SU-DHL-6 (cell line): ENCODE measurements at regions not wholly inside any gene's neighbourhood (a gene's known extent, or its start where the extent isn't known, plus 50 kb on each side); places are given as distances from the start of the nearest gene placed in this dataset.

Experiments used
- H2AFZ ChIP-seq: fragments of 200-600 bp; sonication (generic); 2 replicates; pipeline ENCODE4 v1.6.1; 2014; ENCODE audit warnings: low read depth, mild to moderate bottlenecking, moderate library complexity, mixed read lengths, antibody characterized with exemption, low read length; ENCODE audit not compliant: severe bottlenecking
- H3F3A ChIP-seq: fragments of 200-600 bp; shearing (Covaris generic); 2 replicates; pipeline ENCODE4 v1.6.0; 2016; ENCODE audit warnings: antibody characterized with exemption, mild to moderate bottlenecking; ENCODE audit not compliant: insufficient read depth
- H3K27ac ChIP-seq: fragments of 200-600 bp; sonication (generic); 2 replicates; pipeline ENCODE4 v1.5.1; 2016; ENCODE audit warnings: low read depth, mild to moderate bottlenecking, low read length, moderate library complexity, mixed read lengths
- H3K27me3 ChIP-seq: fragments of 200-600 bp; sonication (generic), shearing (Covaris generic); 2 replicates; pipeline ENCODE4 v1.6.0; 2014; ENCODE audit warnings: mild to moderate bottlenecking, low read length
- H3K36me3 ChIP-seq: fragments of 200-600 bp; sonication (generic); 2 replicates; pipeline ENCODE4 v1.6.1; 2014; ENCODE audit warnings: mild to moderate bottlenecking, low read length, mixed read lengths
- H3K4me2 ChIP-seq: fragments of 300-600, 200-600 bp; shearing (Covaris generic), sonication (generic); 2 replicates; pipeline ENCODE4 v1.6.0; 2014; ENCODE audit warnings: low read length, low read depth, mild to moderate bottlenecking; ENCODE audit not compliant: poor library complexity, severe bottlenecking
- H3K4me3 ChIP-seq: fragments of 200-600 bp; sonication (generic); 2 replicates; pipeline ENCODE4 v1.5.1; 2014; ENCODE audit warnings: antibody characterized with exemption, low read length, mild to moderate bottlenecking, mixed read lengths; ENCODE audit not compliant: insufficient read depth, poor library complexity, severe bottlenecking
- H3K79me2 ChIP-seq: fragments of 200-600 bp; sonication (generic); 2 replicates; pipeline ENCODE4 v1.6.1; 2014; ENCODE audit warnings: mild to moderate bottlenecking, low read length, moderate library complexity; ENCODE audit not compliant: insufficient read depth
- H3K9ac ChIP-seq: fragments of 200-600 bp; sonication (generic); 2 replicates; pipeline ENCODE4 v1.7.0; 2014; ENCODE audit warnings: mild to moderate bottlenecking, low read length
- H3K9me2 ChIP-seq: fragments of 200-600 bp; sonication (generic); replicated peaks from 2 replicates; pipeline ENCODE4 v1.6.1; 2014; ENCODE audit warnings: low read length; ENCODE audit not compliant: insufficient read depth
- H3K9me3 ChIP-seq: fragments of 200-600 bp; sonication (generic); 2 replicates; pipeline ENCODE4 v1.6.1; 2014; ENCODE audit warnings: low read length, mixed read lengths; ENCODE audit not compliant: insufficient read depth
- H4K20me1 ChIP-seq: fragments of 200-600 bp; sonication (generic); 2 replicates; pipeline ENCODE4 v1.6.1; 2014; ENCODE audit warnings: low read depth, mild to moderate bottlenecking, antibody characterized with exemption, low read length, moderate library complexity, mixed read lengths
- EZH2phosphoT487 ChIP-seq: fragments of 200-600 bp; sonication (generic), shearing (Covaris generic); conservative IDR thresholded peaks from 2 replicates; pipeline ENCODE4 v1.6.1; 2018; ENCODE audit warnings: mild to moderate bottlenecking, antibody characterized with exemption, low read length, moderate library complexity, mixed read lengths
- TF ChIP-seq, protein P1 (sequence below): fragments of 200-600 bp; sonication (generic); IDR thresholded peaks from one replicate; pipeline ENCODE4 v1.5.1; 2017; ENCODE audit warnings: antibody characterized with exemption, mild to moderate bottlenecking, low read length, moderate library complexity; ENCODE audit not compliant: insufficient read depth, poor library complexity, severe bottlenecking

DNA sequence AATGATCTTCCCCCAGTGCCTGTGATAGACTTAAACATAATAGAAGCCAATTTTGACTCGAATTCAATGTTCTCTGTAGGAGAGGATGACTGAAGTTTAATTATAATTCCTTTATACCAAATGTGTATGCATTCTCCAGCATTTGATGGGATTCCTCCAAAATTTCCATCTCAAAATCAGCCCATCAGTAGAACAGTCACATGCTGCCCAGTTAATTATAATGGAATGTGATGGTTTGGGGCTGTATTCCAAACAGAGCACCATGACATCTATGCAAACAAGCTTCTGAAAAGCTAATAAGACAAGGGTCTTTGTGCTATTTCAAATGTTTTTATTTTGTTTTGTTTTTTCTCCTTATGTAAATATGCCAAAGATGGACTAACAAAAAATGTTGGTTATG is 127.7 kb upstream of the SPATA16 start:
- Histone ChIP-seq H3K4me3 (no peak overlapping the region), H3K9me2 (no peaks in the 10 kb centered on the region), H3F3A (no peaks in the 10 kb centered on the region), H4K20me1 (no peaks in the 10 kb centered on the region), H3K9ac (no peak overlapping the region), H3K9me3 (no peaks in the 10 kb centered on the region), H3K27ac (no peak overlapping the region), H3K27me3 (no peaks in the 10 kb centered on the region), H3K36me3 (no peaks in the 10 kb centered on the region), H3K79me2 (no peaks in the 10 kb centered on the region), H2AFZ (no peak overlapping the region), H3K4me2 (no peak overlapping the region)
- TF ChIP-seq, protein P1, sequence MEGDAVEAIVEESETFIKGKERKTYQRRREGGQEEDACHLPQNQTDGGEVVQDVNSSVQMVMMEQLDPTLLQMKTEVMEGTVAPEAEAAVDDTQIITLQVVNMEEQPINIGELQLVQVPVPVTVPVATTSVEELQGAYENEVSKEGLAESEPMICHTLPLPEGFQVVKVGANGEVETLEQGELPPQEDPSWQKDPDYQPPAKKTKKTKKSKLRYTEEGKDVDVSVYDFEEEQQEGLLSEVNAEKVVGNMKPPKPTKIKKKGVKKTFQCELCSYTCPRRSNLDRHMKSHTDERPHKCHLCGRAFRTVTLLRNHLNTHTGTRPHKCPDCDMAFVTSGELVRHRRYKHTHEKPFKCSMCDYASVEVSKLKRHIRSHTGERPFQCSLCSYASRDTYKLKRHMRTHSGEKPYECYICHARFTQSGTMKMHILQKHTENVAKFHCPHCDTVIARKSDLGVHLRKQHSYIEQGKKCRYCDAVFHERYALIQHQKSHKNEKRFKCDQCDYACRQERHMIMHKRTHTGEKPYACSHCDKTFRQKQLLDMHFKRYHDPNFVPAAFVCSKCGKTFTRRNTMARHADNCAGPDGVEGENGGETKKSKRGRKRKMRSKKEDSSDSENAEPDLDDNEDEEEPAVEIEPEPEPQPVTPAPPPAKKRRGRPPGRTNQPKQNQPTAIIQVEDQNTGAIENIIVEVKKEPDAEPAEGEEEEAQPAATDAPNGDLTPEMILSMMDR: no peak
- TF ChIP-seq EZH2phosphoT487: no peak

DNA sequence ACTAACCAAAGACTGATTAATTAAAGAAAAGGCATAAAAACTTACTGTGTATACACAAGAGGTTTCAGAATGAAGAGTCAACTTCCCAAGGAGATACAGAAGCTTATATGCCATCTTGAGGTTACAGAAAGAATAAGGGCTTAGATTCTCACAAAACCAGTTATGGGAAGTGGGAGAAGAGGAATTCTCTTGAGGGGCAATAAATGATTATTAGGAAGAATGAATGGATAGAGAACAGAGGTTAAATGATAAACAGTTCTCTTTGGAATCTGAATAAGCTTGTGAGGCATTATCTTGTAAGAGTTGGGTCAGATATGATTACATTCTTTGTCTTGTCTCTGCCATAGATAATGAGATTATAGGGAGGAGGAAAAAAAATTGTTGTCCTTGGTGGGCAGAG is 126.7 kb upstream of the SPATA16 start:
- no peak overlapping the region for H3K9ac ChIP-seq
- no peaks in the 10 kb centered on the region for H3F3A ChIP-seq
- H3K36me3 ChIP-seq: no peaks in the 10 kb centered on the region
- TF ChIP-seq, protein P1: no peak
- no peak for TF ChIP-seq EZH2phosphoT487
- H3K27me3 ChIP-seq: no peaks in the 10 kb centered on the region
- no peak overlapping the region for H3K4me3 ChIP-seq
- no peak overlapping the region for H3K4me2 ChIP-seq
- no peaks in the 10 kb centered on the region for H4K20me1 ChIP-seq
- no peaks in the 10 kb centered on the region for H3K79me2 ChIP-seq
- H3K9me2 ChIP-seq: no peaks in the 10 kb centered on the region
- H3K9me3 ChIP-seq: no peaks in the 10 kb centered on the region
- H2AFZ ChIP-seq: no peak overlapping the region
- H3K27ac ChIP-seq: no peak overlapping the region

DNA sequence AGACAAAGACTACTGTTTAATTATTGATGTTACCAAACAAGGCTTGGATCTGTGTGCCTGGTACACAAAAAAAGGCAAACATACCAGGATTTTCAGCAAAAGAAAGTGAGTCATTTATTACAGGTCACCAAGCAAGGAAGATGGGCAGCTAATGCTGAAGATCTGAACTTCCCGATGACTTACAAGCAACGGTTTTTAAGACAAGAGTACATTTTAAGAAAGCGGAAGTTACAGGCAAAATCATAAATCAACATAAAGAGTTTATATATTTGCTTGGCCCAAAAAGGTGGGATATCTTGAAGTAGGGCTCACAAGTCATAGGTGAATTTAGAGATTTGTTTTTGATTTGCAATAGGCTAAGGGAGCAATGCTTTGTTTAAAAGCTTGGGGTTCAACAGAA is 125.4 kb upstream of the SPATA16 start:
- no peaks in the 10 kb centered on the region for H3K27me3 ChIP-seq
- no peak overlapping the region for H3K9ac ChIP-seq
- H3K9me2 ChIP-seq: no peaks in the 10 kb centered on the region
- no peaks in the 10 kb centered on the region for H3K9me3 ChIP-seq
- no peak for TF ChIP-seq EZH2phosphoT487
- TF ChIP-seq, protein P1: no peak
- H3K79me2 ChIP-seq: no peaks in the 10 kb centered on the region
- no peaks in the 10 kb centered on the region for H3F3A ChIP-seq
- H3K27ac ChIP-seq: no peak overlapping the region
- H4K20me1 ChIP-seq: no peaks in the 10 kb centered on the region
- H3K4me2 ChIP-seq: no peak overlapping the region
- H3K36me3 ChIP-seq: no peaks in the 10 kb centered on the region
- no peak overlapping the region for H3K4me3 ChIP-seq
- no peak overlapping the region for H2AFZ ChIP-seq
